SK-N-MC (cell line): ENCODE measurements at regions not wholly inside any gene's neighbourhood (a gene's known extent, or its start where the extent isn't known, plus 50 kb on each side); places are given as distances from the start of the nearest gene placed in this dataset.

Experiments used
- EZH2 ChIP-seq: fragments of 200-600 bp; sonication (generic); IDR thresholded peaks from one replicate; pipeline ENCODE4 v1.6.1; 2017; ENCODE audit warnings: antibody characterized with exemption
- FOXP2 ChIP-seq: optimal IDR thresholded peaks from 2 replicates; pipeline ENCODE3; 2011; ENCODE audit warnings: mild to moderate bottlenecking, moderate library complexity; ENCODE audit not compliant: insufficient read depth; ENCODE audit errors: extremely low read length, control extremely low read depth
- POLR2AphosphoS5 ChIP-seq: IDR thresholded peaks from 2 replicates; pipeline ENCODE4 v1.6.1; 2012; ENCODE audit warnings: mild to moderate bottlenecking, low read depth, low read length, borderline replicate concordance

DNA sequence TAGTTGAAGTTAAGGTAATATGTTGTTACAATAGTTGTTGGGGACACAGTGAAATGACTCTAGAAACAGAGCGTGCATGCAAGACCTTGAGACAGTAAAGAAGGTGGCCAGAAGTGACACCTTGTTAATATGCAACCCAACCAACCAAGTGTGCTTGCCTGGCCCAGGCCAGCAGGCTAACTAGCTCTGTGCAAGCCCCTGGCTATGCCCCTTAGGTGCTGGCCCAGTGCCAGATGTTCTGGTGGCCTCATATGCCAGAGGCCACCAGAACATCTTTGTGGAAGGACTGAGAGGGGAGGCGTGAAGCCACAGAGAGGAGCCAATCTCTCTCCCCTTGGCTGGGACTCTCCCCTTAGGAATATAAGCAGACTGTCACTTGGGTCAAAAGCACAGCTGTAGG, 111.2 kb upstream of the JUN start:
- no peak for TF ChIP-seq POLR2AphosphoS5
- TF ChIP-seq EZH2 = no peak
- no peak for TF ChIP-seq FOXP2
